ENCODE measurements at regions not wholly inside any gene's neighbourhood (a gene's known extent, or its start where the extent isn't known, plus 50 kb on each side); places are given as distances from the start of the nearest gene placed in this dataset.

DNA sequence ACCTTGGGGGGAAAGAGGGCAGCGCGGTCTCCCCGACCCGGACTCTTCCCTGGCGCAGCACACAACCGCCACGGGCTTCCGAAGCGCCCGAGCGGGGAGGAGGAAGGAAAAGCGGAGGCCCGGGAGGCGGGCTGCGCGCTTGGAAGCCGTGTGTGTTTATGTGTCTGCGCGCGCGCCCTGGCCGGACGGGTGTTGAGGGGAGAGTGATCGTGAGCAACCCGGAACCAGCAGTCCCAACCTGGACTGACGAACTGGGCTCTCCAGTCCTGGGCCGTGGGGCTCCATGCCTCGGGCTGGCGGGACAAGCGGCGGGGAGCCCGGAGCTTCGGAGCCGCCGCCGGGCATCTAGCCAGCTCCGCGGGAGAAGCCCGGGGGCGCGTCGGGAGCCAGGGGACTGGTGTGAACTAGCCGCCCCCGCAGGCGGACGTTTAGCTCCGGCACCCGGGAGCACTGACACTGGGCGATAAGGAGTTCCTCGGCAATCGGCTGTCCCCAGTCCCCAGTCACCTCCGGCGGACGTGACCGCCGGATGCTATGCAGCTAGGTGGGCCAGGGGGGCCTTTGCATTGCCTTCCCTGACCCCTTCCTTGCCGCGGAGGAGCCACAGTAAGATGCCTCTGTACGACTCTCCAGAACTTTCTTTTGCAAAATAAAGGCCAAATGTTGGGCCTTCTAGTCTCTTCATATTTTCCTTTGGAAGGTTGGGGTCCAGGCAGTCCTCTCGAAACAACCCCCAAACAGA lies 74.8 kb upstream of the BCOR start:
- no peak for DNase-seq (ENCODE audit: extremely low read depth in 1 of 2, low read depth in 1 of 2)

DNA sequence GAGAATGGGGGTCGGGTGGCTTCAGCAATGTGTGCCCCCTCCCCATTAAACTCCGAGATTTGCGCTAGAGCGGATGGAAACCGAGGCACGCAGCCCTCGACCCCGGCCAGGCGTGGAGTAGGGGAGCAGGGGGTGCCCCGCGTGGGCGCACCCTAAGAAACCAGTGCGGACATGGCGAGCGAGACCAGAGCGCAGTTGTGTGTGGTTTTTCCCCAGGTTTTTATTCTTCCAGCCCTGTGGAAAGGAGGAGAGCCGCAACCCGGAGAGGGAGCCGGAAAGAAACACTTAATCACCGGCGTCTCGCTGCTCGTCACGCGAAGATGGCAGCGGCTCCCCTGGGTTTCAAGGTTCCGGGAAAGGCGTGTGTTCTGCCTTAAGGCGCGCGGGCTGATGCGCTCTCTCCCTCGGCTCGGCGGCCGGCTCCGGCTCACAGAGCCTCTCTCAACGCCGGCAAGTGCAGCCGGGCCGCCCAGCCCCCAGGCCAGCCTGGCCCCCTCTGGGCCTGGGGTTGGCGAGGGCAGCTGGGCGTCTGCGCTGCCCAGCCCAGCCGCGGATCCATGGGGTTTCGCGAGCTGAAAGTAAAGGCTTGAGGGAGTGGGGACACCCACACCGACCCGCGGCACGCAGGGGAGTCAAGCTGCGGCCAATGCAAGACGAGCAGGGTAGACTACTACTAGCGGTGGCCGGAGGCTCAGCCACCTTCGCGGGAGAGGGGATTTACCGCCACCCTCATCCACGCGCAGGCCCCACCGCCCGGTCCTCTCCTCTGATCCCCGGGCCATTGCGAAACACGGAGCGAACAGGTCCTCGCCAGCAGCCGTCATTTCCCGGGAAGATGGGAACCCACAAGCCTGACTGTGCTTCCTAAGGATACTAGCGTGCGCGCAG lies 74.0 kb upstream of the BCOR start:
- no peak for DNase-seq (ENCODE audit: extremely low read depth in 1 of 2, low read depth in 1 of 2)

DNA sequence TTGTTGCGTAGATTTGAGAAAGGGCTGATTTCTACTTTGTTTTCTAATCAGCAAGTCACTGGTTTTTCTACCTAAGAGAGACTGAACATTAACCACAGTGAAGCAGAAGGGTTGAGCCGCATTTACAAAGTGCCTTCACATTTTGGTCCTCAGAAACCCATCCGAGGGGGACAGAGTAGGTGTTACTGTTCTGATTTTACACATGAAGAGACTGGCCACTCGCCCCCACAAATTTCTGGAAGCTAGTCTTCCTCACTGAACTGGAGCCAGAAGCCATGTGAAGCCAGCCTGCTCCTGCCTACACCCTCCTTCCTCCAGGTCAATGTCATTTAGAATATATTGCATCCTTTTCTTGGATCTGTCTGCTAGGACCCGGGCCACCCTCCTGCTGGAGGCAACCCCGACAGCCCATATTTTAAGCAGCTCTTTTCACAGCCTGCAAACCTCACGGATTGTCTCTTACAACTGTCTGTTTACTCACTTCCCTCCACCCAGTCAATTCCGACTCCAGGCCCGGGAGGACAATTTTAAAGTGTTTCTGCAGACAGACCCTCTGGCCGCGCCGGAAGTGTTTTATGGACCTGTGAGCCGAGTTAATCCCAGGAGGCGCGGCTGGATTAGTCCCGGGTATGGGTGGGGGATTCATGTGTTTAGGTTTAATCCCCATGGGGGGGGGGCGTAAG lies 73.2 kb upstream of the BCOR start:
- no peak for DNase-seq (ENCODE audit: extremely low read depth in 1 of 2, low read depth in 1 of 2)

DNA sequence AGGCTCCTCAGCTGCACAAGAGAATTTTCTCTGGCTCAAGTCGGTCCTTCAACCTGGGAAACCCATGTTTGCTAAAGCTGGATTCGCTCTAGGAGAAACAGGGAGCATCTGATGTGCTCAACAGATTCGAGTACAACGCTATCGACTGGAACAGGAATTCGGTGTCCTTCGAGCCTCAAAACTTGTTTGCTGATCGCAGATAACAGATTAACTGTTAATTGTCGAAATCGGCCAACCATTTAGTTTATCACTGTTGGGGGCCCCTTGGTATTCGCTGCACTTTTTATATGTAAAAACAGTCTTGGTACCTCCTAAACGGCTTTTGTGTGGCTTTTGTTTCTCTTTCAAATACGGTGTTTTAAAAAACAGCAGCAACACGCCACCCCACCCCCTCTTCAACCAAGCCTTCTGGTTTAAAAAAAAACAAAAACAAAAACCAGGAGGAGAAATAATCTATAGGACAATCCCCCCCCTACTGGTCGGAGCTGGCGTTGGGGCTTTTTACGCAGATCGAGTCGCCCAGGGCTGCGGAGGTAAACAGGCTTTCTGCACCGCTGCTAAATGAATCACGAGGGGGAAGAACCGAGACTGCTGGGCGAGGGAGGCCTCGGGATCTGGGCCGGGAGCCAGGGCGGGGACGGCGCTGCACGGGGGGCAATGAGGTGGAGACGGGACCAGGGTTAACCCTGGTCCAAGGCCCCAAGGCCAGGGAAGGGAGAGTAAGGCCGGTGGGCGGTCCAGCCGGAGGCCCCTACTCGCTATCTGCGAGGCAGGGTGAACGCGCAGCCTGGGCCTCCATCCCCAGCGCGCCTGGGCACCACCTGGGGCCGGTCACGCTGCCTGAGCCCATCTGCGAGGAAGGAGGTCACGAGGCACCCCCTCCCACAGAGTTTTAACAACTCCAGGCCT lies 71.7 kb upstream of the BCOR start:
- peak; percentile 53 to 63 for DNase-seq (ENCODE audit: extremely low read depth in 1 of 2, low read depth in 1 of 2)

DNA sequence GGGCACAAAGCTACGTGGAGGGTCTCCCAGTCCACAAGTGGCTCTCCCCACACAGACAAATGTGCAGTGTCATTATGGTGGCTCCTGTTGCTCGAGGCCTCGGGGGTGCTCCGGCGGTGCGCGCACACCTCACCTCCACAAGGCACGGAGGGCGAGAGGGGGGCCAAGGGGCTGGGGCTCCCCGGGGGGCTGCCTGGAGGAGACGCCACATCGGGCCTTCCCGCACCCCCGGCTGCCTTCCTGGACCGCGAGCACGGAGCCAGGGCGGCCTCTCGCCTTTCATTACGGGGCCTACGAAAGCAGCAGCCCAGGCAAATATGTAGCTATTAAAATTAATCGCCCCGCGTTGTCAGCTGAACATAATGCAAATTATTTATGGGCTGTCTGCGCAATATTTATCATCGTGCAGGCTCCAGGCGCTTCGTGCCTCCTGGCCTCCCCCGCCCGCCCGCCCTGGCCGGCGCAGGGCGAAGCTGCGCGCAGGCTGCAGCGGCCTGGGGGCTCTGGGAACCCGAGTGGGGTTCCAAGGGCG lies 70.8 kb upstream of the BCOR start:
- no peak for DNase-seq (ENCODE audit: extremely low read depth in 1 of 2, low read depth in 1 of 2)

DNA sequence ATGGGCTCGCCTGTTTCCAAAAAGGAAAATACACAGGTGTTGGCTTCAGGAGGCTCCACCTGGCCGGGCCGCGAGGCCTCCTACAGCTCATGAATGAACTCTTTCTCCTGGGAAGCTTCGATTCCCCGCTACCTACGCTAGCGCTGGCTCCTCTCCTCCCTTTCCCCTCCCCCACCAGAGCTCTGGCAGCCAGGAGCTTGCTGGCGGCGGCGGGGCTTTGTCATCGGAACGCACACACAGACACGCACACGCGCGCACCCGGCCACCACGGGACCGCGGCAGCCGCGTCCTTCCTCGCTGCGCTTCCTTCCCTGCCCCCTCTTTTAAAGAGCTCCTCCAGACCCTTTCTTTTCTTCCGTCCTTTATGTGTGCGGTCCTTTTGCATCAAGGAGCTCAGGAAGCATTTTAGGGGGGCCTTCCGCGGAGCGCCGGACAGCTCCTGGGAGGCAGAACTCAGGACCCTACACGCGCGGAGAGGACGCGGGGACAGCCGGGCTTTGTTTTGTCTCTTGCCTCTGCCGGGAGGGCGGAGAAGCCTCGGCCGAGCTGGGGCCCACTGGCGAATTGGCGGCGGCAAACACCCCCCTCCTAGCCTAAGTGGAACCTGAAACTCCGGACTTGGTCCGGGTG lies 70.2 kb upstream of the BCOR start:
- DNase-seq (ENCODE audit: extremely low read depth in 1 of 2, low read depth in 1 of 2): no peak

DNA sequence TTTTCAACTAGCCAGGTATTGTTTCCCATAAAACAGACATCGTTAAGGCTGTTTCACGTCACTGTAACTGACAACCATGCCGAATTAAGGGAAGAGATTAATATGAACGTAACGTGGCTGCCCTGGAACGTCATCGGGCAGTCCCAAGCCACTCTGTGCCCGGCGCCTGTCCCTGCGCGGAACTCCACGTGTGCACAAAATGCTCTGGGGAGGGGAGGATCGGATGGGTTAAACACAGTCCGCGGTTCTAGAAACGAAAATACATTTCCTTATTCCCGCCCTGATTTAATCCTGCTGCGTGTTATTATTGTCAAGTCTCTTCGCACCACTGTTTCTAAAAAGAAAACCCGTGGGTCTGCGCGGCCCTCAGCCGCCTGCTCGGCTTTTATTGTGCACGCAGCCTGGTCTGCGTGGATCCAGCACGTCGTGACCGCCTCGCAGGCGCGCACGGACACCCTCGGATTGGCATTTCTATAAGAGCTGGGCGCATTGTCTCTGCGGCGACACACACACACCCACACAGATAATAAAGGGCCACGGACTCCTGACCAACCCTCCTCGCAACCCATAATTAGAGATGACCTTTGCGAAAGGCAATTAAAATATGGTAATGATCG lies 69.6 kb upstream of the BCOR start:
- DNase-seq (ENCODE audit: extremely low read depth in 1 of 2, low read depth in 1 of 2): no peak

DNA sequence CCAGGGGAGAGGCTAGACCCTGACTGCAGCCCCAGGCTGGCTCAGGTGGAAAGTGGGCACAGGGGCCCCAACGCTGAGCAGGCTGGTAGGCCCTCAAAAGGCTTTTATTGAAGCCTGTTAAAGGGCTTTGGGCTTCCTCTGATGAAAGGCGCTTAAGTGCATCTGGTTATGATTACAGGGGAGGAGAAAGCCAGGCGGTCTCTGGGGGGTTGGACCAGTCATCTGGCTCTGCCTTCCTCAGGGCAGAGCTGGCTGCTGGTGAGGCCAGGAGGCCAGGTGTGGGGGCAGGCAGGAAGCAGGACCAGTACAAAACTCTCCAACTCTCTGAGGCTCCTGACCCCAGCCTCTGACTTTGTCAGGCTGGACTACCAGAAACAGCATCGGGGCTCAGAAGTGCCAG lies 68.8 kb upstream of the BCOR start:
- no peak for DNase-seq (ENCODE audit: extremely low read depth in 1 of 2, low read depth in 1 of 2)

DNA sequence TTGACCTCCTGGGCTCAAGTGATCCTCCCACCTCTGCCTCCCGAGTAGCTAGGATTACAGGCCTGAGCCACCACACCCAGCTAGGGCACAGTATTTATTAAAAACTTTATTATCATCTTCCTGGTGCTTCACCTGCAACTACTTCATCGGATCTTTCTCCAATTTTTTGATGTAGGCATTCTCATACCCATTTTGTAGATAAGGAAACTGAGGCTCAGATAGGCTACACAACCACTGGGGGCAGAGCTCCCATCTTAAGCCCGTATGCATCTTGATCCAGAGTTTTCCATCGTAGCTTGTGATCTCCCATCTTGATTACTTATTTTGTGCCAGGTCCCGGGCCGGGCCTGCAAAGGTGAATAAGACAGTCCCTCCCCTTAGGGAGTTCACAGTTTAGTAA lies 68.1 kb upstream of the BCOR start:
- no peak for DNase-seq (ENCODE audit: extremely low read depth in 1 of 2, low read depth in 1 of 2)

DNA sequence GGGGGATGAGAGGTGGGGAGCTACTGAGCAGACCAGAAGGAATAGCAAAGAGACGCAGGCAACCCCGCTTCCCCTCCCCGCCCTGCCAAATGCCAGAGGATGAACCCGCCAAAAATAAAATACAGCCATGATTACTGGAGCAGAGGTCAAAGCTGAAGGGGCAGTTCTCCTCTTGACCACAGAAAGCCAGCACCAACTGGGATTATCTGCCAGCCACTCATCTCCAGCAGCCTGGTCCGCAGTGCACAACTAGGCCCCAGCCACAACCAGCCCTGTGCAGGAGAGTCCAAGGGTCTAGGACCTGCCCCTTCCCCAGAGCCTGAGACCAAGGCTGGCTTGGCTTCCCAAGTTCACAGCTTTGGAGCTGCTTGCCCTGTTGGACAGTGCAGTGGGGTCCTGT lies 67.4 kb upstream of the BCOR start:
- no peak for DNase-seq (ENCODE audit: extremely low read depth in 1 of 2, low read depth in 1 of 2)

DNA sequence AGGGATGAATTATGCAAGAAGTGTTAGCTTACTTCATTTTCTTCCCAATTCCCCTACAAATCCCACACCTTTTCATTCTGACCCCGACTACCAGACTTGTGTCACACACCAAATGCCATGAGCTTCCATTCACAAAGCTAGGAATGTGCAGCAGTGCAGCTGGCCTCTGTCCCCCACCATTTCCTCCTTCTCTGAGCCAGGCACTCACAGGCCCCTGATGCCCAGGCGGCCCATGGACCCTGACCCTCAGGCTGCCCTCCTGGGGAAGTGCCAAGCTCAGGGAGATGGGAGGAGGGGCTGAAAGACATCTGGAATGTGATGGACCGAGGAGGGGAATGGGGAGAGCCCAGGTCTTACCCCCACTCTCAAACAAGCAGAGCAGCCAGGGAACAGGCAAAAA lies 67.0 kb upstream of the BCOR start:
- DNase-seq (ENCODE audit: extremely low read depth in 1 of 2, low read depth in 1 of 2): no peak

DNA sequence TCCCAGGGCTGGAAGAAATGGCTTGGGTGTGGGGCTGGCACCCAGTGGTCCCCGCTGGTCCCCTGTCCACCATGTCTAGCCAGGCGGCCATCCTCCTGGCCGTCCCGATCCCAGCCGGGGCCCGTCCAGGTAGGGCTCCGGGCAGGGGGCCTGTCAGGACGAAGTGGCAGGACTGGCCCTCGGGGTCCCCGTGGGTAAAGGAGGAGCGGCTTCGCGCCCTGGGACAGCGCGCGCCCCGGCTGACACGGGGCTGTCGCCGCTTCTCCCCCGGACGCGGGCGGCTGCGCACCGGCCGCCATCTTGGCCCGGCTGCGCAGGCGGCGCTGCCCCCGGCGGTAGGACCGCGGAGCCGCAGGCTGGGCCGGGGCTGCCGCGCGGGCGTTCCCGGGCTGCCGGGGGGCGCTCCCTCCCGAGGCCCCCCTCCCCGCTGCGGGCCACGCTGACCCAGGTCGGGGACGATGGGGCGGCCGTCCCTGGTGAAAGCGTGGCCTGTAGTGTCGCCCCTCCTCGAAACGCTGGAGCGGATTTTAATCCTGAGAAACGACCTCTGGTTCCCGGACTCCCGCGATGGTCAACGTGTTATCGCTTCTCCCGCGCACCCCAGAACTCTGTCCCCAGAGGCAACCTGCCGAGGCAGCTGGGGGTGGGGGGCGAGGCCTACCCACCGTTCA lies 60.4 kb upstream of the BCOR start:
- no peak for DNase-seq (ENCODE audit: extremely low read depth in 1 of 2, low read depth in 1 of 2)

DNA sequence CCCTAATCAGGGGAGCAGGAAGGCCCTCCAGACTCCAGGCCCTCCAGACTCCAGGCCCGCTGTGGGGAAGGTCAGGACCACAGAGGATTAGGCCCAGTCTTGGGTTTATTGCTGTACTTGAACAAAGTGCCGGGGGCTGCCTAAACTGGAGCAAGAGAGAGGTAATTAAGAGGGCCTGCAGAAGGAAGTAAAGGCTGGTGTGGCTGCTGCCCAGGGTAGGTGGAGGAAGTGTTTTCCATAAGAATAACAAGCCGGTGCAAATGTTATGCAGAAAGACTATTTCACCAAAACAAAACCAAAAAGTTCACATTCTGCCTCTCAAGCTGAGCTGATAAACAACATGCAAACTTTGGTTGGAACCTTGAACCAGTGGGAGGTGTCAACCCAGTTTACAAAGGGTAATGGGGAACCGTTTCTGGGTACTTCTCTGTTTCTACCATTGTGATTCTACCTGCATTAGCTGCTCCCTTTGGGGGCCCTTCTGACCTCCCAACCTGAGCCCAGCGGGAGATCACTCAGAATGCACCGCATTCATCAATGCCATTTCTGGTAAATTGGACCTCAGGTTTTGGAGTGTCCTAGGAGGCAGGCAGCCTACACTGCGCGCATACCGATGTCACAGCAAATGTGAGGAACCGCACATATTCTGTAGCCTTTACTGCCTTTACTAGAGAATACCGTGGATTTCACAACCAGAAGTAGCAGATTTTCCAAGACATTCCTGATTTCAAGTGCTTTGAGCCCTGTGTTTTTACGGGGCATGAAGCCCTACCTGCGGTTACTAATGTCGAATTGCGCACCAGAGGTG lies 59.7 kb upstream of the BCOR start:
- no peak for DNase-seq (ENCODE audit: extremely low read depth in 1 of 2, low read depth in 1 of 2)

DNA sequence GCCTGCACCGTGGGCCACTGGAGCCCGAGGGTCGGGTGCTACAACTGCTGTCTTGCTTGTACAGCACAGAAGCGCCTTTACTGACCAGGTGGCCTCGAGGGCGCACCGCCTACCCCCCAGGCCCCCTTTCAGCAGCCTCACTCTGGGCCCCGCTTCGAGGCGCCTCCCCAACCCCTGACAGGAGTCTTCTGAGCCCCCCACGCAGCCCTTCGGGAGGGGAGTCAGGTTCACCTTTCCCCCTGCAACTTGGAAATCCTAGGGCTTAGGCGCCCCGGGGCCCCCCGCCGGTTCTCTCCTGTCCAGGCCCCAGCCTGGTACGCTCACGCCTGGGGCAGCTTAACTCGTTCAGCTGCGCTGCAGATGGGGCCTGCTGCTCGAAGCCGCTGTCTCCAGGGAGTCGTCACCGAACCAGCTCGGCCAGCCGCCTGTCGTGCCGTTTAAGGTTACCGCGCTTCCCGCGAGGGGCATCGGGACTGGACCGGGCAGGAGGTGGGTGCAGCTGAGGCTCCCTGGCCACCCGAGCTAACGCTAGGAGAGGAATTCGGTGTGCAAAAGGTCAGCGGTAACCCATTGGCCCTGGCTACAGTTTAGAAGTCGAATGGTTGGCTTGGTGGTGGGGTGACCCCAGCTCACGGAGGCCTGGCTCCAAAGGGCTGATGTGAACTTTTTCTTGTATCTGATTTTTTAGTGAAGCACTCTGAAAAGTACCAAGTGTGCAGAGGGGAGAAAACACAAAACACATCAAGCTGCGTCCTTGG lies 58.9 kb upstream of the BCOR start:
- DNase-seq (ENCODE audit: extremely low read depth in 1 of 2, low read depth in 1 of 2): no peak

DNA sequence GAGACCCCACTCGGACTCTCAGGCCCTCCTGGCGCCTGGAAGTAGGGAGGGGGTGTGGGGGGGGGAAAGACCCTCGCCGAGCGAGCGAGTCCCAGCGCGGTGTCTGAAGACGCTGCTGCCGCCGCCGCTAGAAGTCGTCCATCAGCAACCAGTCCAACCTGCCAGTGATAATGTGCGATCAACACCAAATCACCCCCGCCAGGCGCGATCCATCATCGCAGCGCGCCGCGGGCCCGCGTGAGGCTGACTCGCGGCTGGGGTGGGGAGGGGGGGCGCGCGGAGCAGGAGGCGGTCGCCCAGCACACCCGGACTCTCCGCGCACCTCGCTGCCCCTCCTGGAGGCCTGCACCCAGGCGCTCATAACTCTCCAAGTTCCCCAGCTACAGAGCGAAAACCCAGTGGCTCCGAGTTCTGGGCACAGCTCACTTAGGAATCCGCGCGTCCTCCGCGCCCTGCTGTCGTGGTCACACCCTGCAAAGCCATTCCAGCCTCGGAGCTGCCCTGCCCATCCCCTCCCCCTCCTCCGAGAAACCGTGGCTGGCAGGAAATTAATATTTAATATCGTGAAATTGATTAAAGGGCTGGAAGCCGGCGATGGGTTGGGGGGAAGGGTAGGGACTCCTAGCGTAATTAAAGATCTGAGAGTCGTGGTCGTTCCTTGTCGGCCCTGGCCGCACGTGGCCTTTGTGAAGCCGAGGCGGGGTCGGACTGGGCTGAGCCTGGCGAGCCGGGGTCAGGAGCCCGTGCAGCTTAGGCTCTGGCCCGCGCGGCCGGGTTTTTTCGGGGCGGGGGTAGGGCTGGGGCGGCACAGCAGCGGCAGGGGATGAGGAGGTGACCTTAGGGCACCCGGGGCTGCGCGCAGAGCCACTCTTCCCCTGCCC lies 58.1 kb upstream of the BCOR start:
- DNase-seq (ENCODE audit: extremely low read depth in 1 of 2, low read depth in 1 of 2): no peak

DNA sequence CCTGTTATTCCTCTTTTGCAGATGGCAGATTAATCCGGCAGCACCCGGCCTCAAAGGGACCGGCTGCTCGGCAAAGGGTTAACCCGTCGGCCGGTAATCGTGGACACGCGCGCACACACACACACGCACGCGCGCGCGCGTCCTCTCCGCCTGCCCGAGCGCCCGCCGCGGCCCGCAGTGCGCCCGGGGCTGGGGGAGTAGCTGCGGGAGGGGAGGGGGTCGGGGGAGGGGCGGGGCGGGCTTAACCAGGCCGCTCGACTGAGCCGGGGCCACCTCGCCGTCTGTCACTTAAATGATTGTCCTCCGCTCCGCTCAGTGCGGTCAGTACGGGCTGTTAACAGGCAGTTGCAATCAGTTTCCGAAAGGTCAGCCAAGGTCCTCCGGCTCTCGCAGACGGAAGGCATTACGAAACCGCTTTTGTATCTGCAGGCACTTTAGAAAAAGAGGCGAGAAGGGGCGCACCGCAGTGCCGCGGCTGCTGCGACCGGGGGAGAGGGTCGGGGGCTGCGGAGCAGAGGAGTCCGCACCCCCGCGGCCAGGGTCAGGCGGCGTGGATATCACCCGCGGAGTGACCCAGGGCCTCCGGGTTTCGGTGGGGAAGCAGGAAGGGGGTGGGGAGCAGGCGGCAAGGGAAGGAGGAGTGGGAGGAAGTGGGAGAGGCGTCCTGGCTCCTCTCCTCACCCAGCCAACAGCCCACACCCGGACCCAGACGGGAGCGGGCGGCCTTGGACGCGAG lies 57.3 kb upstream of the BCOR start:
- DNase-seq (ENCODE audit: extremely low read depth in 1 of 2, low read depth in 1 of 2): no peak
